NCI-H2196 treated with DMSO at 0.1 percent for 48 hours (cell line): ENCODE measurements at regions not wholly inside any gene's neighbourhood (a gene's known extent, or its start where the extent isn't known, plus 50 kb on each side); places are given as distances from the start of the nearest gene placed in this dataset.
"Not testable (repeated sequence)": the region's sequence is repeated elsewhere in the genome, so short reads cannot be mapped to it uniquely, and the experiment has no call there.

Experiments
- DNase-seq: peaks from one replicate; lab custom pipeline; 2025; ENCODE audit not compliant: unreplicated experiment; lab: John Stamatoyannopoulos, UW

- DNase-seq = no peak
These were observed 179.6 kb downstream of the TBC1D2B start for GRCh38 chr15:77897896-77898406.

- DNase-seq = not testable (repeated sequence)
These were observed 180.2 kb downstream of the TBC1D2B start for GRCh38 chr15:77897113-77897895.

- not testable (repeated sequence) for DNase-seq
These were observed 181.1 kb downstream of the TBC1D2B start for GRCh38 chr15:77896147-77897112.

GRCh38 chr15:77895742-77896141 is 181.8 kb downstream of the TBC1D2B start:
- no peak for DNase-seq

- DNase-seq = not testable (repeated sequence)
These were observed 182.4 kb downstream of the TBC1D2B start for GRCh38 chr15:77895145-77895544.

GRCh38 chr15:77893671-77894640 is 183.6 kb downstream of the TBC1D2B start:
- not testable (repeated sequence) for DNase-seq

GRCh38 chr15:77893246-77893645 is 184.3 kb downstream of the TBC1D2B start:
- not testable (repeated sequence) for DNase-seq

- DNase-seq = no peak
These were observed 185.2 kb downstream of the TBC1D2B start for GRCh38 chr15:77892335-77892734.

- DNase-seq = not testable (repeated sequence)
These were observed 185.6 kb downstream of the TBC1D2B start for GRCh38 chr15:77891862-77892261.

- DNase-seq = not testable (repeated sequence)
These were observed 186.4 kb downstream of the TBC1D2B start for GRCh38 chr15:77890911-77891801.

GRCh38 chr15:77889828-77890725 is 187.4 kb downstream of the TBC1D2B start:
- DNase-seq = not testable (repeated sequence)

- no peak for DNase-seq
These were observed 188.3 kb downstream of the TBC1D2B start for GRCh38 chr15:77889009-77889806.

GRCh38 chr15:77887563-77888429 is 189.7 kb downstream of the TBC1D2B start:
- DNase-seq = not testable (repeated sequence)

- DNase-seq = no peak
These were observed 190.6 kb downstream of the TBC1D2B start for GRCh38 chr15:77886805-77887448.

GRCh38 chr15:77885877-77886500 is 191.5 kb downstream of the TBC1D2B start:
- DNase-seq = not testable (repeated sequence)

GRCh38 chr15:77883012-77883411 is 194.5 kb downstream of the TBC1D2B start:
- DNase-seq = not testable (repeated sequence)
